Mucosa of descending colon (tissue), 3 donors: ENCODE measurements at regions not wholly inside any gene's neighbourhood (a gene's known extent, or its start where the extent isn't known, plus 50 kb on each side); places are given as distances from the start of the nearest gene placed in this dataset.

Experiments used
- ATAC-seq: fragments of 200-7000 bp; cut with Tn5 transposase; one replicate; pipeline ENCODE4 v1.9.1; 2020; ENCODE audit warnings: mild to moderate bottlenecking, moderate library complexity
- DNase-seq, 3 donors: peaks; one replicate each; pipeline ENCODE4 v3.0.0-alpha.2; 2020
- H3K36me3 ChIP-seq: fragments of 200-600 bp; one replicate; pipeline ENCODE4 v1.8.0; 2021; ENCODE audit warnings: low read depth, mild to moderate bottlenecking
- H3K4me1 ChIP-seq: fragments of 200-600 bp; one replicate; pipeline ENCODE4 v1.8.0; 2021; ENCODE audit warnings: low read depth, mild to moderate bottlenecking
- H3K4me3 ChIP-seq: fragments of 200-600 bp; one replicate; pipeline ENCODE4 v1.8.0; 2021; ENCODE audit warnings: mild to moderate bottlenecking
- H3K9me3 ChIP-seq: fragments of 200-600 bp; one replicate; pipeline ENCODE4 v1.8.0; 2021; ENCODE audit warnings: mild to moderate bottlenecking
- intact Hi-C, 2 donors: fragments of 100-400 bp; cut with DNase I in 1 of 2; cut with micrococcal nuclease in 1 of 2; formaldehyde crosslinking; loops; one replicate each; pipeline versions ENCODE4 v1.11.0 to v1.11.1; 2022; cut with DNase I, micrococcal nuclease
- TF ChIP-seq, protein P1 (sequence below): fragments of 200-600 bp; IDR thresholded peaks from one replicate; pipeline ENCODE4 v1.8.0; 2022; ENCODE audit warnings: antibody characterized with exemption, mild to moderate bottlenecking
- donor health status: DM: no; HTN: no; CAD: no; lungs with moderate emphysema.
- donor health status: DM: no; HTN: no; CAD: no.
- donor health status: DM: no; HTN: yes; CAD: no.

GRCh38 chr2:155412598-155412997, 714.1 kb downstream of the KCNJ3 start:
- H3K9me3 ChIP-seq: peaks cover 3% of the 10 kb centered on the region
- intact Hi-C loops: no loop called here
- no peak for ATAC-seq

DNA sequence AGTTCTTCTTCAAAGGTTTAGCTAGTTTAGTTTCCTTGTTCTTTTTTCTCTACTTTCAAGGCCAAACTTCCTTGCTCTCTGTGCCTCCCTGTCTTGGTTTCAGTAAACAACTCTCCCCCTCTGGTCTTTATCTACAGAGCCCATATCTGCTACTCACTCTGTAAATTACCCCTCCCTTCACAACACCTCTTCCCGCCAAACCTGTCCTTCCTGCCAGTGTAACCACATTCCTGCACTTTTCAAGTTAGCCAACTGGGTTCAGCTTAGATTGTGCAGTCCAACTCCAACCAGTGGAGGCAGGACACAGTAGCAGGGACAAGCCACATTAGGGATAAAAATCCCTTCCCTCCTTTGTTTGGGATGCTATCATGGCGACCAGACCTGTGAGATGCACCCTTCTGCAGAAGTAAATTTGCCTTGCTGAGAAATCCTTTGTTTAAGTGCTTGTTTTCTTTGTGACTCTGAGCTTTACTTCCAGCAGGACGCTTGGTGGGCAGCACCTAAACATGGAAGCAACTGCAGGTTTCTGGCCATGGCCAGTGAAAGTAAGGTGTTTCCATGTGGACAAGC, 706.0 kb downstream of the KCNJ3 start:
- intact Hi-C loops: no loop called here
- ATAC-seq: no peak

More at GRCh38 chr2:155412598-155412997, 714.1 kb downstream of the KCNJ3 start:
- no peaks in the 10 kb centered on the region for H3K36me3 ChIP-seq
- no peak for DNase-seq
- no peaks in the 10 kb centered on the region for H3K4me1 ChIP-seq
- no peak overlapping the region for H3K4me3 ChIP-seq
- TF ChIP-seq, protein P1, sequence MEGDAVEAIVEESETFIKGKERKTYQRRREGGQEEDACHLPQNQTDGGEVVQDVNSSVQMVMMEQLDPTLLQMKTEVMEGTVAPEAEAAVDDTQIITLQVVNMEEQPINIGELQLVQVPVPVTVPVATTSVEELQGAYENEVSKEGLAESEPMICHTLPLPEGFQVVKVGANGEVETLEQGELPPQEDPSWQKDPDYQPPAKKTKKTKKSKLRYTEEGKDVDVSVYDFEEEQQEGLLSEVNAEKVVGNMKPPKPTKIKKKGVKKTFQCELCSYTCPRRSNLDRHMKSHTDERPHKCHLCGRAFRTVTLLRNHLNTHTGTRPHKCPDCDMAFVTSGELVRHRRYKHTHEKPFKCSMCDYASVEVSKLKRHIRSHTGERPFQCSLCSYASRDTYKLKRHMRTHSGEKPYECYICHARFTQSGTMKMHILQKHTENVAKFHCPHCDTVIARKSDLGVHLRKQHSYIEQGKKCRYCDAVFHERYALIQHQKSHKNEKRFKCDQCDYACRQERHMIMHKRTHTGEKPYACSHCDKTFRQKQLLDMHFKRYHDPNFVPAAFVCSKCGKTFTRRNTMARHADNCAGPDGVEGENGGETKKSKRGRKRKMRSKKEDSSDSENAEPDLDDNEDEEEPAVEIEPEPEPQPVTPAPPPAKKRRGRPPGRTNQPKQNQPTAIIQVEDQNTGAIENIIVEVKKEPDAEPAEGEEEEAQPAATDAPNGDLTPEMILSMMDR: no peak

GRCh38 chr2:155393406-155393805, 694.9 kb downstream of the KCNJ3 start:
- Histone ChIP-seq H3K4me1 (no peaks in the 10 kb centered on the region), H3K9me3 (no peaks in the 10 kb centered on the region), H3K4me3 (no peak overlapping the region), H3K36me3 (no peaks in the 10 kb centered on the region)
- intact Hi-C loops: no loop called here
- DNase-seq: no peak
- ATAC-seq: no peak
- TF ChIP-seq, protein P1: no peak

More for the DNA sequence above, 706.0 kb downstream of the KCNJ3 start:
- H3K9me3 ChIP-seq: peaks cover 17% of the 10 kb centered on the region
- TF ChIP-seq, protein P1: no peak
- H3K4me3 ChIP-seq: no peak overlapping the region
- H3K36me3 ChIP-seq: no peaks in the 10 kb centered on the region
- DNase-seq: no peak
- no peaks in the 10 kb centered on the region for H3K4me1 ChIP-seq

- intact Hi-C loops: no loop called here
- no peak overlapping the region for H3K4me3 ChIP-seq
- no peaks in the 10 kb centered on the region for H3K36me3 ChIP-seq
- ATAC-seq (no peak), DNase-seq (no peak)
- no peaks in the 10 kb centered on the region for H3K9me3 ChIP-seq
- no peaks in the 10 kb centered on the region for H3K4me1 ChIP-seq
- TF ChIP-seq, protein P1: no peak
Observed at GRCh38 chr2:155391613-155392130, 693.2 kb downstream of the KCNJ3 start.

- ATAC-seq: no peak
- Histone ChIP-seq H3K9me3 (no peaks in the 10 kb centered on the region), H3K4me1 (no peaks in the 10 kb centered on the region), H3K4me3 (no peak overlapping the region), H3K36me3 (no peaks in the 10 kb centered on the region)
- intact Hi-C loops: no loop called here
- TF ChIP-seq, protein P1: no peak
- no peak for DNase-seq
Observed at GRCh38 chr2:155389224-155389623, 690.7 kb downstream of the KCNJ3 start.
